ENCODE measurements at regions not wholly inside any gene's neighbourhood (a gene's known extent, or its start where the extent isn't known, plus 50 kb on each side); places are given as distances from the start of the nearest gene placed in this dataset.

GRCh38 chr18:72672364-72673184 lies 128.4 kb upstream of the CBLN2 start:
- no peaks in the 10 kb centered on the region for H3K36me3 ChIP-seq
- no peak for DNase-seq
- ATAC-seq, result peak in 1 of 2 donors; percentile 53
- no peaks in the 10 kb centered on the region for H3K4me1 ChIP-seq
- no peaks in the 10 kb centered on the region for H3K27me3 ChIP-seq (ENCODE audit: low read depth)
- H3K9me3 ChIP-seq, result no peaks in the 10 kb centered on the region
- no peak overlapping the region for H3K4me3 ChIP-seq
- intact Hi-C loops (cut with DNase I), result no loop called here
- H3K27ac ChIP-seq, result no peak overlapping the region
- peak; percentile 60 for TF ChIP-seq CTCF (IDR thresholded peaks at IDR 0.05)

- DNase-seq (no peak), ATAC-seq (peak in 1 of 2 donors; percentile 48)
- no peak overlapping the region for H3K4me3 ChIP-seq
- intact Hi-C loops (cut with DNase I), result no loop called here
- TF ChIP-seq CTCF (IDR thresholded peaks at IDR 0.05), result no peak
- no peaks in the 10 kb centered on the region for H3K27me3 ChIP-seq (ENCODE audit: low read depth)
- H3K27ac ChIP-seq, result no peak overlapping the region
- no peaks in the 10 kb centered on the region for H3K36me3 ChIP-seq
- H3K4me1 ChIP-seq, result no peaks in the 10 kb centered on the region
- no peaks in the 10 kb centered on the region for H3K9me3 ChIP-seq
Measured at GRCh38 chr18:72667932-72668331, 123.8 kb upstream of the CBLN2 start.

GRCh38 chr18:72652990-72653593 lies 109.0 kb upstream of the CBLN2 start:
- intact Hi-C loops (cut with DNase I), result no loop called here
- DNase-seq (no peak), ATAC-seq (peak in 1 of 2 donors; percentile 59)
- no peaks in the 10 kb centered on the region for H3K36me3 ChIP-seq
- peak; percentile 43 for TF ChIP-seq CTCF (IDR thresholded peaks at IDR 0.05)
- H3K27me3 ChIP-seq (ENCODE audit: low read depth), result no peaks in the 10 kb centered on the region
- no peak overlapping the region for H3K27ac ChIP-seq
- no peaks in the 10 kb centered on the region for H3K9me3 ChIP-seq
- no peak overlapping the region for H3K4me3 ChIP-seq
- H3K4me1 ChIP-seq, result no peaks in the 10 kb centered on the region

GRCh38 chr18:72651033-72651432 lies 106.9 kb upstream of the CBLN2 start:
- Histone ChIP-seq H3K27me3 (ENCODE audit: low read depth) (no peaks in the 10 kb centered on the region), H3K4me3 (no peak overlapping the region), H3K9me3 (no peaks in the 10 kb centered on the region), H3K27ac (no peak overlapping the region), H3K36me3 (no peaks in the 10 kb centered on the region), H3K4me1 (no peaks in the 10 kb centered on the region)
- intact Hi-C loops (cut with DNase I), result no loop called here
- no peak for DNase-seq
- ATAC-seq, result no peak
- no peak for TF ChIP-seq CTCF (IDR thresholded peaks at IDR 0.05)

- intact Hi-C loops (cut with DNase I), result no loop called here
- no peak for ATAC-seq
Measured at GRCh38 chr18:72648481-72648960, 104.4 kb upstream of the CBLN2 start.

More at GRCh38 chr18:72648481-72648960, 104.4 kb upstream of the CBLN2 start:
- Histone ChIP-seq H3K4me1 (no peaks in the 10 kb centered on the region), H3K4me3 (no peak overlapping the region), H3K27ac (no peak overlapping the region), H3K27me3 (ENCODE audit: low read depth) (no peaks in the 10 kb centered on the region), H3K36me3 (no peaks in the 10 kb centered on the region), H3K9me3 (no peaks in the 10 kb centered on the region)
- DNase-seq, result no peak
- no peak for TF ChIP-seq CTCF (IDR thresholded peaks at IDR 0.05)
